Stomach (tissue), 4 donors: ENCODE measurements at regions not wholly inside any gene's neighbourhood (a gene's known extent, or its start where the extent isn't known, plus 50 kb on each side); places are given as distances from the start of the nearest gene placed in this dataset.
"Not testable (repeated sequence)": the region's sequence is repeated elsewhere in the genome, so short reads cannot be mapped to it uniquely, and the experiment has no call there.

Source experiments
- CTCF ChIP-seq, 7 experiments: fragments of 450-650 bp in 4 of 7; fragments of 200-600 bp in 3 of 7; sonication (generic) in 3 of 7; IDR thresholded peaks; one replicate each; pipeline ENCODE4 v1.5.1; 2016 to 2019; ENCODE audit warnings: antibody characterized with exemption in 7 of 7, control low read depth in 2 of 7, mild to moderate bottlenecking in 1 of 7
- POLR2A ChIP-seq, 4 donors: fragments of 450-650 bp; IDR thresholded peaks; one replicate each; pipeline ENCODE4 v1.6.1; 2016; ENCODE audit warnings: antibody characterized with exemption in 4 of 4, control low read depth in 2 of 4, mild to moderate bottlenecking in 1 of 4, moderate library complexity in 1 of 4

DNA sequence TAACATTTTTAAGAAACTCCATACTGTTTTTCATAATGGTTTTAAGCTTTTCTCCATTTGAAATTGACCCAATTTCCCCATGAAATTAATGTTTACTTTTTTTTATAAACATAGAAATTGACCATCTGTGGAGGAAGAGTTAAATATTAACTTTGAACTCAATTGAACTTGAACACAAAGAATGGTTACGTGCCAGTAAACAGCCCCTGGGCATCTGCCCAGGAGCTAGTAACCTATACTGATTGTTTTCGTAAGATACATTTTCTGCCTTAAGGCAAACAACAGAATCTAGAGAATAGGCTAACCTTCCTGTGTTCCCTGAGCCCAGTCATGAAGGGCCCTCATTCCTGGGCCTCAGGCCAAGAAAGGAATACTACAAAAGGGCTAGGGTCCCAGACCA lies 235.9 kb downstream of the ZFY start:
- TF ChIP-seq POLR2A, CTCF (IDR thresholded peaks at IDR 0.05): not testable (repeated sequence)
